Heart left ventricle (tissue), 13 donors: ENCODE measurements at regions not wholly inside any gene's neighbourhood (a gene's known extent, or its start where the extent isn't known, plus 50 kb on each side); places are given as distances from the start of the nearest gene placed in this dataset.

Source experiments
- POLR2A ChIP-seq, 2 donors: fragments of 450-650 bp; IDR thresholded peaks; one replicate each; pipeline ENCODE4 v1.6.1; 2017; ENCODE audit warnings: antibody characterized with exemption in 2 of 2, mild to moderate bottlenecking in 2 of 2, moderate library complexity in 2 of 2
- TF ChIP-seq, protein P1 (sequence below), 12 donors: fragments of 200-600 bp; sonication (generic) in 4 of 12; IDR thresholded peaks; one replicate each; pipeline versions ENCODE4 v1.5.0 to v1.8.0; 2018 to 2022; ENCODE audit warnings: antibody characterized with exemption in 12 of 12, mild to moderate bottlenecking in 5 of 12
- donor health status: ischemic (EF 13 %, LVEDD 7.1; RV severe dilation, severe dysfunction).
- donor health status: DM: no; HTN: yes; CAD: no.
- donor health status: DM: no; HTN: no; CAD: no.
- donor health status: ischemic (EF 25% LVEDD 6.9; RV normal size, moderate dysfunction).
- donor health status: ischemic (EF 25% LVEDD 5.7; RV mildly dilated, moderate dysfunction).
- donor health status: ischemic (EF 35%, LVEDD 5.7; RV mildly dilated, moderate dysfunction).
- donor health status: nonischemic (EF 11% LVEDD 7.7; RV severe dilation, severe dysfunction).
- donor health status: DM: yes; HTN: yes; CAD: no.
- donor health status: PGD.
- donor health status: ischemic (EF 29% LVEDD 5.4; RV normal size, mild dysfunction).
- donor health status: nonischemic (EF 23%, LVEDD 6.1; RV moderate dilation, normal function).

DNA sequence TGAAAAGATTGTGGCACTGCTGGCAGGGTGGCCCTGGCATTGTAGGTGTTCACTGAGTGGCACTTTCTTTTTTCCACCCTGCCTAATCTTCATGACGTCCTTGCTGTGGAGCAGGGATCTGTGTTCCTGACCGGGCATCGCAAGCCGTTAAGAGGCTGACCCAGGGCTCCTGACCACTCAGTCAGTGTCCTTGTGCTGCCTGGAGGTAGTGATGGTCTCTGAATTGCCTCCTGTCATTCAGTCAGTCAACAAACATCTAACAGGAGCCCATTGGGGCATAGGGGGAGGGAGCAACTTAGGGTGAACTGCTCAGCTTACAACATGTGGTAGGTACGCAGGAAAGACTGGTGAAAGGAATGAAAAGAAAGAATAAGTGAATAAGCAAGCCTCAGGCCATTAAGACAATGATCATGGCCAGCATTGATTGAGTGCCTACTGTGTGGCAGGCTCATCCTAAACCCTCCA, 152.0 kb downstream of the CEBPB start:
- TF ChIP-seq, protein P1, sequence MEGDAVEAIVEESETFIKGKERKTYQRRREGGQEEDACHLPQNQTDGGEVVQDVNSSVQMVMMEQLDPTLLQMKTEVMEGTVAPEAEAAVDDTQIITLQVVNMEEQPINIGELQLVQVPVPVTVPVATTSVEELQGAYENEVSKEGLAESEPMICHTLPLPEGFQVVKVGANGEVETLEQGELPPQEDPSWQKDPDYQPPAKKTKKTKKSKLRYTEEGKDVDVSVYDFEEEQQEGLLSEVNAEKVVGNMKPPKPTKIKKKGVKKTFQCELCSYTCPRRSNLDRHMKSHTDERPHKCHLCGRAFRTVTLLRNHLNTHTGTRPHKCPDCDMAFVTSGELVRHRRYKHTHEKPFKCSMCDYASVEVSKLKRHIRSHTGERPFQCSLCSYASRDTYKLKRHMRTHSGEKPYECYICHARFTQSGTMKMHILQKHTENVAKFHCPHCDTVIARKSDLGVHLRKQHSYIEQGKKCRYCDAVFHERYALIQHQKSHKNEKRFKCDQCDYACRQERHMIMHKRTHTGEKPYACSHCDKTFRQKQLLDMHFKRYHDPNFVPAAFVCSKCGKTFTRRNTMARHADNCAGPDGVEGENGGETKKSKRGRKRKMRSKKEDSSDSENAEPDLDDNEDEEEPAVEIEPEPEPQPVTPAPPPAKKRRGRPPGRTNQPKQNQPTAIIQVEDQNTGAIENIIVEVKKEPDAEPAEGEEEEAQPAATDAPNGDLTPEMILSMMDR (IDR thresholded peaks at IDR 0.05) = no peak
- TF ChIP-seq POLR2A (IDR thresholded peaks at IDR 0.05) = no peak
